Kidney (tissue), 13 donors: ENCODE measurements at regions not wholly inside any gene's neighbourhood (a gene's known extent, or its start where the extent isn't known, plus 50 kb on each side); places are given as distances from the start of the nearest gene placed in this dataset.
"Not testable (repeated sequence)": the region's sequence is repeated elsewhere in the genome, so short reads cannot be mapped to it uniquely, and the experiment has no call there.

Experiments
- DNase-seq, 5 donors: peaks; one replicate each; pipeline ENCODE4 v3.0.0-alpha.2; 2013 to 2020
- FAIRE-seq: peaks from 2 replicates; lab custom pipeline; 2012; peaks lifted over from hg19 to GRCh38; lab: Jason Lieb, UNC
- H3K27ac ChIP-seq, 2 donors: one replicate each; pipeline ENCODE4 v1.7.0; 2013; ENCODE audit warnings: low read depth in 2 of 2, low read length in 2 of 2, inconsistent platforms in 1 of 2
- H3K27me3 ChIP-seq: one replicate; pipeline ENCODE4 v1.7.1; 2013; ENCODE audit warnings: low read length, inconsistent platforms; ENCODE audit not compliant: control insufficient read depth, insufficient read depth
- H3K36me3 ChIP-seq, 3 donors: one replicate each; pipeline versions ENCODE4 v1.7.0 to v1.7.1; 2013; ENCODE audit warnings: low read length in 3 of 3, control low read depth in 1 of 3, inconsistent platforms in 1 of 3; ENCODE audit not compliant: insufficient read depth in 3 of 3, control insufficient read depth in 2 of 3
- H3K4me1 ChIP-seq, 3 donors: one replicate each; pipeline versions ENCODE4 v1.7.0 to v1.7.1; 2013; ENCODE audit warnings: low read length in 3 of 3, inconsistent platforms in 1 of 3, low read depth in 1 of 3; ENCODE audit not compliant: control insufficient read depth in 2 of 3, insufficient read depth in 2 of 3
- H3K4me3 ChIP-seq, 3 donors: one replicate each; pipeline versions ENCODE4 v1.7.0 to v1.8.1; 2013; ENCODE audit warnings: low read length in 3 of 3, control low read depth in 1 of 3, inconsistent platforms in 1 of 3
- H3K9ac ChIP-seq, 3 donors: one replicate each; pipeline versions ENCODE4 v1.7.0 to v1.7.1; 2013; ENCODE audit warnings: low read length in 3 of 3, control low read depth in 1 of 3, inconsistent platforms in 1 of 3
- H3K9me3 ChIP-seq, 3 donors: one replicate each; pipeline versions ENCODE4 v1.7.0 to v1.7.1; 2013; ENCODE audit warnings: low read length in 3 of 3, control low read depth in 1 of 3, inconsistent platforms in 1 of 3; ENCODE audit not compliant: control insufficient read depth in 2 of 3, insufficient read depth in 1 of 3
- intact Hi-C: fragments of 100-400 bp; cut with DNase I; formaldehyde crosslinking; loops from one replicate; pipeline ENCODE4 v1.11.1; 2022
- TF ChIP-seq, protein P1 (sequence below): IDR thresholded peaks from 3 replicates; pipeline ENCODE4 v1.5.1; 2012; ENCODE audit warnings: mild to moderate bottlenecking, moderate library complexity, borderline replicate concordance; ENCODE audit not compliant: insufficient read depth; ENCODE audit errors: extremely low read depth
- donor health status: control.
- donor health status: control.
- donor health status: control.
- donor health status: control.
- donor health status: control.
- donor health status: DM: yes; HTN: yes; CAD: no.
- donor health status: Normal renal cell carcinoma (clear cell type).

DNA sequence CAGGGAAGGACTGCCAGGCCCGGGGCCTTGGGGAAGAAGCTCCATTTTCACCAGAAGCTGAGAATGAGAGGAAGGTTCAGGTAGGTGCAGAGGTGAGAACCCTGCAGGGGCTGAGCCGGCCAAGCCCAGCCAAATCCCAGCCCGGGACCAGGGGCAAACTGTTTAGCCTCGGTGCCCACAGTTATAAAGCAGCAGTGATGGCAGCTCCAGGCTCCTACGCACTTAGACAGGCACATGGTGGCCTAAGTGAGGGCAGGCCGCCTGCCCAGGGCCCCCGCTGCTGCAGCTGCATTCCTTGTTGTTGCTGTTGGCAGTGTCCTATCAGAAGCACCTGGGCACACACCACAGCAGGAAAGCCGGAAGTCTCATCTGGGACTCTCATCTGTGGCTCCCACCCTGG is 159.9 kb upstream of the FOXD4L5 start:
- TF ChIP-seq, protein P1, sequence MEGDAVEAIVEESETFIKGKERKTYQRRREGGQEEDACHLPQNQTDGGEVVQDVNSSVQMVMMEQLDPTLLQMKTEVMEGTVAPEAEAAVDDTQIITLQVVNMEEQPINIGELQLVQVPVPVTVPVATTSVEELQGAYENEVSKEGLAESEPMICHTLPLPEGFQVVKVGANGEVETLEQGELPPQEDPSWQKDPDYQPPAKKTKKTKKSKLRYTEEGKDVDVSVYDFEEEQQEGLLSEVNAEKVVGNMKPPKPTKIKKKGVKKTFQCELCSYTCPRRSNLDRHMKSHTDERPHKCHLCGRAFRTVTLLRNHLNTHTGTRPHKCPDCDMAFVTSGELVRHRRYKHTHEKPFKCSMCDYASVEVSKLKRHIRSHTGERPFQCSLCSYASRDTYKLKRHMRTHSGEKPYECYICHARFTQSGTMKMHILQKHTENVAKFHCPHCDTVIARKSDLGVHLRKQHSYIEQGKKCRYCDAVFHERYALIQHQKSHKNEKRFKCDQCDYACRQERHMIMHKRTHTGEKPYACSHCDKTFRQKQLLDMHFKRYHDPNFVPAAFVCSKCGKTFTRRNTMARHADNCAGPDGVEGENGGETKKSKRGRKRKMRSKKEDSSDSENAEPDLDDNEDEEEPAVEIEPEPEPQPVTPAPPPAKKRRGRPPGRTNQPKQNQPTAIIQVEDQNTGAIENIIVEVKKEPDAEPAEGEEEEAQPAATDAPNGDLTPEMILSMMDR = no peak
- DNase-seq (peak in 1 of 5 donors; percentile 37), FAIRE-seq (no peak)
- no peaks in the 10 kb centered on the region for H3K36me3 ChIP-seq
- no peaks in the 10 kb centered on the region for H3K4me1 ChIP-seq
- no peaks in the 10 kb centered on the region for H3K27me3 ChIP-seq
- H3K27ac ChIP-seq = no peak overlapping the region
- H3K4me3 ChIP-seq = no peak overlapping the region
- intact Hi-C loops = no loop called here
- H3K9ac ChIP-seq = no peak overlapping the region
- no peaks in the 10 kb centered on the region for H3K9me3 ChIP-seq

DNA sequence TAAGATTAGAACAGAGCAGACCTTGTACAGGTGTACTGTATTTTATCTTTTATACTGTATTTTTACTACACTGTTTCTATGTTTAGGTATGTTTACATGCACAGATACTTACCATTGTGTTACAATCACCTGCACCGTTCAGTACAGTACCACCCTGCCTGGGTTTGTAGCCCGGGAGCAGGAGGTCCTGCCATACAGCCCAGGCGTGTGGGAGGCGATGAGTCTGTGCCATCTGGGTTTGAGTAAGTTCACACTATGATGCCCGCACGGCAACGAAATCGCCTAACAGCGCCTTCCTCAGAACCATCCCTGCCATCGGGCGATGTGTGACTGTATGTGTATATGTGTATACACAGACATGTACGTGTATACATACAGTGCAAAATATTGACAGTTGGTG is 157.1 kb upstream of the FOXD4L5 start:
- intact Hi-C loops, FAIRE-seq, H3K9ac ChIP-seq, H3K4me1 ChIP-seq, H3K27me3 ChIP-seq, H3K27ac ChIP-seq, H3K4me3 ChIP-seq, H3K36me3 ChIP-seq, H3K9me3 ChIP-seq: not testable (repeated sequence)
- DNase-seq = peak in 1 of 5 donors; percentile 27

DNA sequence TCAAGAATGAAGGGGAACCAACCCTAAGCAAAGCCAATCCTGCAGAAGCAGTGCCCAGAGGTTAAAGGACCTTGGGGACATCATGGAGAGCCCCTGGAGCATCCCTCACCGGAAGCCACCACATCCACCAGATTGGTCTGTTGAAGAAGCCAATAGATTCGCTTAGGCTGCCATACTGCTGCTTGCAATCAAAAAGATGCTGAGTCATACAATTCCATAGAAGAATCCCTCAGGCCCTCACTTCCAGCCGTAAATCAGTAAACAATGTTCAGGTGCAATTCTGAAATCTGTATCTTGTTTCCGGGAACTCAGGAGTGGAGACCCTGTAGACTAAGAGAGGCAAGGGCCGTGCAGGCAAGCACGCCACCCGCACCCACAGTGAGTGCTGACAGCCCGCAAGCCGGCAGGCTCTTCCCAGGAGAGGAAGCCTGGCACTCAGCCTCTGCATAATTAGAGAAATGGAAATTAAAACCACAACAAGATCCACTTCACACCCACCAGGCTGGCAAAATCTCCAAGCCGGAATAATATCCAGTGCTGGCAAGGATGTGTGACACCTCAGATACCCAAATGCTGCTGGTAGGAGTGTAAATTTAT is 156.4 kb upstream of the FOXD4L5 start:
- not testable (repeated sequence) for FAIRE-seq

DNA sequence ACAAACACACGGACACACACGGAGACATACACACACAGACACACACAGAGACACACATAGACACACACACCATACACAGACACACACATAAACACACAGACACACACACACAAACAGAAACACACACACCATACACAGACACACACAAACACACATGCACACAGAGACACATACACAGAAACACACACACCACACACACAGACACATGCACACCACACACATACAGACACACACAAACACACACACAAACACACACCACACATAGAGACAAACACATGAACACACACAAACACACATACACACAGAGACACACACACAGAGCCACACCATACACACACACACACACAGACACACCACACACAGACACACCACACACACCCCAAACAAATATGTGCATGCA is 152.7 kb upstream of the FOXD4L5 start:
- H3K4me3 ChIP-seq = peak overlapping the region in 1 of 3 donors; percentile 6
- no peaks in the 10 kb centered on the region for H3K27me3 ChIP-seq
- FAIRE-seq = no peak
- no peak overlapping the region for H3K27ac ChIP-seq
- no peaks in the 10 kb centered on the region for H3K36me3 ChIP-seq
- TF ChIP-seq, protein P1 = no peak
- H3K9ac ChIP-seq = no peak overlapping the region
- DNase-seq = no peak
- intact Hi-C loops = no loop called here
- H3K9me3 ChIP-seq = peaks cover 0 to 6% (median 0%) of the 10 kb centered on the region in 3 donors
- no peaks in the 10 kb centered on the region for H3K4me1 ChIP-seq

More for the DNA sequence above, 156.4 kb upstream of the FOXD4L5 start:
- H3K9ac ChIP-seq, H3K9me3 ChIP-seq, H3K36me3 ChIP-seq, H3K4me1 ChIP-seq, H3K27ac ChIP-seq, intact Hi-C loops, DNase-seq, H3K27me3 ChIP-seq, H3K4me3 ChIP-seq: not testable (repeated sequence)
